T-helper 2 cell treated with Interferon-gamma antibody and Interleukin-4, amounts not matched to agents 100 ng/mL and 5 ng/mL, for 36 hours (primary cell): ENCODE measurements at regions not wholly inside any gene's neighbourhood (a gene's known extent, or its start where the extent isn't known, plus 50 kb on each side); places are given as distances from the start of the nearest gene placed in this dataset.

ENCODE experiments used
- intact Hi-C: fragments of 100-400 bp; cut with micrococcal nuclease; formaldehyde crosslinking; loops from one replicate; pipeline ENCODE4 v1.15.1; 2023

GRCh38 chr3:31140470-31140869 lies 246.0 kb upstream of the GADL1 start:
- intact Hi-C loops, result no loop called here

GRCh38 chr3:31142139-31142538 lies 247.7 kb upstream of the GADL1 start:
- intact Hi-C loops, result no loop called here

GRCh38 chr3:31142543-31142942 lies 248.1 kb upstream of the GADL1 start:
- intact Hi-C loops, result no loop called here

GRCh38 chr3:31145062-31145461 lies 250.6 kb upstream of the GADL1 start:
- intact Hi-C loops, result no loop called here

- intact Hi-C loops, result no loop called here
These were observed 253.1 kb upstream of the GADL1 start for GRCh38 chr3:31147550-31147949.

GRCh38 chr3:31157047-31157694 lies 262.7 kb upstream of the GADL1 start:
- intact Hi-C loops, result no loop called here

- intact Hi-C loops, result no loop called here
These were observed 263.6 kb upstream of the GADL1 start for GRCh38 chr3:31157893-31158620.

- intact Hi-C loops, result no loop called here
These were observed 265.0 kb upstream of the GADL1 start for GRCh38 chr3:31159331-31160039.

- intact Hi-C loops, result no loop called here
These were observed 267.4 kb upstream of the GADL1 start for GRCh38 chr3:31161889-31162288.

GRCh38 chr3:31164381-31164780 lies 269.9 kb upstream of the GADL1 start:
- intact Hi-C loops, result no loop called here

- intact Hi-C loops, result no loop called here
These were observed 271.0 kb upstream of the GADL1 start for GRCh38 chr3:31165399-31165860.

GRCh38 chr3:31166249-31166885 lies 271.9 kb upstream of the GADL1 start:
- intact Hi-C loops, result no loop called here

- intact Hi-C loops, result no loop called here
These were observed 273.2 kb upstream of the GADL1 start for GRCh38 chr3:31167666-31168065.

GRCh38 chr3:31170932-31171670 lies 276.6 kb upstream of the GADL1 start:
- intact Hi-C loops, result no loop called here

- intact Hi-C loops, result no loop called here
These were observed 277.9 kb upstream of the GADL1 start for GRCh38 chr3:31172336-31172735.

- intact Hi-C loops, result no loop called here
These were observed 278.8 kb upstream of the GADL1 start for GRCh38 chr3:31173118-31173718.

GRCh38 chr3:31174079-31174478 lies 279.6 kb upstream of the GADL1 start:
- intact Hi-C loops, result no loop called here

GRCh38 chr3:31176045-31176444 lies 281.6 kb upstream of the GADL1 start:
- intact Hi-C loops, result no loop called here

GRCh38 chr3:31178467-31178866 lies 284.0 kb upstream of the GADL1 start:
- intact Hi-C loops, result no loop called here

GRCh38 chr3:31179768-31180167 lies 285.3 kb upstream of the GADL1 start:
- intact Hi-C loops, result loop anchor here (5.0 kb wide), 1 partner anchor 397 kb away; no protein-coding TSS in a partner anchor

- intact Hi-C loops, result loop anchor here (5.0 kb wide), 1 partner anchor 398 kb away; no protein-coding TSS in a partner anchor
These were observed 285.8 kb upstream of the GADL1 start for GRCh38 chr3:31180274-31180673.
